Stimulated activated CD4-positive, alpha-beta T cell treated with anti-CD3 and anti-CD28 coated beads, Interleukin-15, amount 100 ng/mL, for 48 hours (primary cell): ENCODE measurements at regions not wholly inside any gene's neighbourhood (a gene's known extent, or its start where the extent isn't known, plus 50 kb on each side); places are given as distances from the start of the nearest gene placed in this dataset.
"Not testable (repeated sequence)": the region's sequence is repeated elsewhere in the genome, so short reads cannot be mapped to it uniquely, and the experiment has no call there.

Experiments used
- DNase-seq, 2 donors: peaks; one replicate each; pipeline ENCODE4 v3.0.0-alpha.2; 2020; ENCODE audit warnings: low read depth in 2 of 2

- DNase-seq: not testable (repeated sequence)
These were observed 75.0 kb upstream of the FAM153A start for GRCh38 chr5:177857642-177858200.

DNA sequence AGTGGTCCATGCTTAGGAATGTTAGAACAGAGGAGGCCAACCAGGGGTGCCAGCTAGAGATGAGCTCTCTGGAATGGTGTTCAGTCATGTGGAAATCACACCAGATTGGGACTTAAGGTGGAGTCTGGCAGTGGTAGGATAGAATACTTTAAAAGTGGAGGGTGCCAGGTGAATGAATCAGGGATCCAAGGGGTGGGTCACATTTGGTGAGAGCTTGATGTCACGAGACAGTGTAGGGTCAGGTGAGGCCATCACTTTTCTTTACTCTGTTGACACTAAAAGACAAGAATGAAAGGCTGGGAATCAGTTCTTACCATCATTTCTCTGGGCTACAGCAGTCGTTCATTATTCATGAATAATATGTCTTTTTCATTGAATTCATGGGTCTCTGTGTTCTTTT, 73.8 kb upstream of the FAM153A start:
- not testable (repeated sequence) for DNase-seq

DNA sequence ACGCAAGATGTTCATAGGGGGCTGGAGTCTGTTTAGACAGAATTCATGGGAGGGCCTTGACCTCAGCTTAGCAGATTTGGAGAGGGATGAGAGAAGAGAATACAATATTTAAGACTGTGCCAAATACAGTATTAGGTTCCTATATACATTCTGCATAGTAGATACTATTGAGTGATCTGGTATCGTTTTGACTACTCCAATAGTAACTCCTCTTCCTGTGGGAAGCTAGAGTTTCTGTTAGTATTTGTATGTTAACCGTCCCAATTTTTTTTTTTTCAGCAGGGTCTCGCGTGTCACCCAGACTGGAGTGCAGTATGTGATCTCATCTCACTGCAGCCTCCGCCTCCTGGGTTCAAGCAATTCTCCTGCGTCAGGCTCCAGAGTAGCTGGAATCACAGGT, 65.2 kb upstream of the FAM153A start:
- DNase-seq: not testable (repeated sequence)

DNA sequence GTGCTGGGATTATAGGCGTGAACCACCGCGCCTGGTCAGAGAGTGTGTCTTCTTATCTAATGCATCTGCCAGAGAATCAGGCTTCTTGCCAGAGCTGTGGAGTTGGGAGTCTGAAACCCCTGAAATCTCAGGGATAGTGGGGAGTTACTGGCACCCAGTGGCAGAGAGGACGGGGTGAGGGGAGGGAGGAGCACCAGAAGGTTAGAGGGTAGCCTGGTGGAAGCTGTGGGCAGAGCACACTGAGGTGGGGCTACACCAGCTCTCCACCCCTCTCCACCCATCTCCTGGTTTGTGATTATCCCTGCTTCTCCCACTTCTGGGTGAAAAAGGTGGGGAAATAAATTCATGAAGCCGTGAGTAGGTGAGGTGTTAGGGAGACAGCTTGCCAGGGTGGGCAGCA, 63.9 kb upstream of the FAM153A start:
- not testable (repeated sequence) for DNase-seq

- DNase-seq: not testable (repeated sequence)
These were observed 63.2 kb upstream of the FAM153A start for GRCh38 chr5:177845906-177846305.

- not testable (repeated sequence) for DNase-seq
These were observed 53.5 kb upstream of the FAM153A start for GRCh38 chr5:177836191-177836590.
